OCI-LY1 (cell line): ENCODE measurements at regions not wholly inside any gene's neighbourhood (a gene's known extent, or its start where the extent isn't known, plus 50 kb on each side); places are given as distances from the start of the nearest gene placed in this dataset.

ENCODE experiments used
- H2AFZ ChIP-seq: fragments of 200-600 bp; sonication (generic), shearing (Covaris generic); 2 replicates; pipeline ENCODE4 v1.6.0; 2014; ENCODE audit warnings: antibody characterized with exemption, mild to moderate bottlenecking, low read length
- H3F3A ChIP-seq: fragments of 200-600 bp; sonication (generic), shearing (Covaris generic); 2 replicates; pipeline ENCODE4 v1.6.0; 2014; ENCODE audit warnings: mild to moderate bottlenecking, antibody characterized with exemption, low read length, moderate library complexity; ENCODE audit not compliant: insufficient read depth
- H3K27ac ChIP-seq: fragments of 200-600 bp; sonication (generic); 2 replicates; pipeline ENCODE4 v1.5.1; 2014; ENCODE audit warnings: low read length, mixed run types, mild to moderate bottlenecking, low read depth; ENCODE audit not compliant: poor library complexity, severe bottlenecking
- H3K27me3 ChIP-seq: fragments of 200-600 bp; sonication (generic); 2 replicates; pipeline ENCODE4 v1.6.0; 2014; ENCODE audit warnings: antibody characterized with exemption, mild to moderate bottlenecking, low read length, moderate library complexity; ENCODE audit not compliant: insufficient read depth
- H3K36me3 ChIP-seq: fragments of 200-600 bp; sonication (generic); 2 replicates; pipeline ENCODE4 v1.6.1; 2014; ENCODE audit warnings: mild to moderate bottlenecking, antibody characterized with exemption, low read length, moderate library complexity, mixed read lengths; ENCODE audit not compliant: insufficient read depth
- H3K4me1 ChIP-seq: fragments of 200-600 bp; sonication (generic); 2 replicates; pipeline ENCODE4 v1.5.1; 2014; ENCODE audit warnings: mild to moderate bottlenecking, low read length, moderate library complexity; ENCODE audit not compliant: insufficient read depth, severe bottlenecking
- H3K4me2 ChIP-seq: fragments of 200-600 bp; sonication (generic), shearing (Covaris generic); 2 replicates; pipeline ENCODE4 v1.6.1; 2014; ENCODE audit warnings: low read length
- H3K4me3 ChIP-seq: fragments of 200-600 bp; sonication (generic); 2 replicates; pipeline ENCODE4 v1.5.1; 2014; ENCODE audit warnings: low read length, low read depth, mild to moderate bottlenecking, mixed read lengths; ENCODE audit not compliant: poor library complexity, severe bottlenecking
- H3K79me2 ChIP-seq: fragments of 200-600 bp; shearing (Covaris generic); 2 replicates; pipeline ENCODE4 v1.6.1; 2016; ENCODE audit warnings: mixed run types, low read length, mixed read lengths; ENCODE audit not compliant: insufficient read depth
- H3K9ac ChIP-seq: fragments of 200-600 bp; sonication (generic), shearing (Covaris generic); 2 replicates; pipeline ENCODE4 v1.6.1; 2014; ENCODE audit warnings: mild to moderate bottlenecking, low read length, mixed read lengths
- H3K9me2 ChIP-seq: fragments of 200-600 bp; sonication (generic), shearing (Covaris generic); 2 replicates; pipeline ENCODE4 v1.6.1; 2014; ENCODE audit warnings: low read depth, mild to moderate bottlenecking, low read length, mixed read lengths
- H3K9me3 ChIP-seq: fragments of 200-600 bp; shearing (Covaris generic); 2 replicates; pipeline ENCODE4 v1.6.1; 2014; ENCODE audit warnings: low read length, mixed read lengths
- H4K20me1 ChIP-seq: fragments of 200-600 bp; sonication (generic), shearing (Covaris generic); 2 replicates; pipeline ENCODE4 v1.6.0; 2016; ENCODE audit warnings: mild to moderate bottlenecking, low read length; ENCODE audit not compliant: insufficient read depth
- EZH2 ChIP-seq: fragments of 200-600 bp; sonication (generic), shearing (Covaris generic); IDR thresholded peaks from 2 replicates; pipeline ENCODE4 v1.8.0; 2017; ENCODE audit warnings: borderline replicate concordance, mixed run types, mild to moderate bottlenecking, antibody characterized with exemption, low read length, moderate library complexity, mixed read lengths
- TF ChIP-seq, protein P1 (sequence below): fragments of 200-600 bp; sonication (generic), shearing (Covaris generic); IDR thresholded peaks from 2 replicates; pipeline ENCODE4 v1.5.1; 2017; ENCODE audit warnings: mild to moderate bottlenecking, antibody characterized with exemption, low read length, moderate library complexity, mixed read lengths

DNA sequence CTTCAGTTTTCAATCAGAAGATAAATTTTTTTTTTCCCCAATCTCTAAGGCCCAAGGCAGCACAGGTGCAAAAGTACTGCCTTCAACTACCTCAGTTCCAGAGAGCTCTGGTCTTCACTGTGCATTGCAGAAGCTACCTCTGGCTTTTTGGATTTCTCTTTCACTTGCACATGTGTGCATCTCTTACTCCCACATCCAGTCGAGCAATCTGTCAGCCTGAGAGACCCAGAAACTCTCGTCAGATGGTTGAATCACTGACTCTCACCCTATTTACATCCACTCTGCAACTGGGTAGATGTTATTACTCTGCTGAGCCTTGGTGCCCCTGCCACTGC, 813.8 kb downstream of the NR2F2 start:
- H3K4me1 ChIP-seq, result no peaks in the 10 kb centered on the region
- H3K4me2 ChIP-seq, result no peak overlapping the region
- no peak overlapping the region for H3K27ac ChIP-seq
- no peaks in the 10 kb centered on the region for H3F3A ChIP-seq
- no peaks in the 10 kb centered on the region for H3K27me3 ChIP-seq
- no peaks in the 10 kb centered on the region for H3K36me3 ChIP-seq
- no peak overlapping the region for H3K4me3 ChIP-seq
- H3K9me2 ChIP-seq, result no peaks in the 10 kb centered on the region
- no peak overlapping the region for H2AFZ ChIP-seq
- TF ChIP-seq, protein P1, sequence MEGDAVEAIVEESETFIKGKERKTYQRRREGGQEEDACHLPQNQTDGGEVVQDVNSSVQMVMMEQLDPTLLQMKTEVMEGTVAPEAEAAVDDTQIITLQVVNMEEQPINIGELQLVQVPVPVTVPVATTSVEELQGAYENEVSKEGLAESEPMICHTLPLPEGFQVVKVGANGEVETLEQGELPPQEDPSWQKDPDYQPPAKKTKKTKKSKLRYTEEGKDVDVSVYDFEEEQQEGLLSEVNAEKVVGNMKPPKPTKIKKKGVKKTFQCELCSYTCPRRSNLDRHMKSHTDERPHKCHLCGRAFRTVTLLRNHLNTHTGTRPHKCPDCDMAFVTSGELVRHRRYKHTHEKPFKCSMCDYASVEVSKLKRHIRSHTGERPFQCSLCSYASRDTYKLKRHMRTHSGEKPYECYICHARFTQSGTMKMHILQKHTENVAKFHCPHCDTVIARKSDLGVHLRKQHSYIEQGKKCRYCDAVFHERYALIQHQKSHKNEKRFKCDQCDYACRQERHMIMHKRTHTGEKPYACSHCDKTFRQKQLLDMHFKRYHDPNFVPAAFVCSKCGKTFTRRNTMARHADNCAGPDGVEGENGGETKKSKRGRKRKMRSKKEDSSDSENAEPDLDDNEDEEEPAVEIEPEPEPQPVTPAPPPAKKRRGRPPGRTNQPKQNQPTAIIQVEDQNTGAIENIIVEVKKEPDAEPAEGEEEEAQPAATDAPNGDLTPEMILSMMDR, result no peak
- no peak for TF ChIP-seq EZH2
- no peaks in the 10 kb centered on the region for H3K79me2 ChIP-seq
- no peaks in the 10 kb centered on the region for H3K9me3 ChIP-seq
- no peaks in the 10 kb centered on the region for H4K20me1 ChIP-seq
- H3K9ac ChIP-seq, result no peak overlapping the region

DNA sequence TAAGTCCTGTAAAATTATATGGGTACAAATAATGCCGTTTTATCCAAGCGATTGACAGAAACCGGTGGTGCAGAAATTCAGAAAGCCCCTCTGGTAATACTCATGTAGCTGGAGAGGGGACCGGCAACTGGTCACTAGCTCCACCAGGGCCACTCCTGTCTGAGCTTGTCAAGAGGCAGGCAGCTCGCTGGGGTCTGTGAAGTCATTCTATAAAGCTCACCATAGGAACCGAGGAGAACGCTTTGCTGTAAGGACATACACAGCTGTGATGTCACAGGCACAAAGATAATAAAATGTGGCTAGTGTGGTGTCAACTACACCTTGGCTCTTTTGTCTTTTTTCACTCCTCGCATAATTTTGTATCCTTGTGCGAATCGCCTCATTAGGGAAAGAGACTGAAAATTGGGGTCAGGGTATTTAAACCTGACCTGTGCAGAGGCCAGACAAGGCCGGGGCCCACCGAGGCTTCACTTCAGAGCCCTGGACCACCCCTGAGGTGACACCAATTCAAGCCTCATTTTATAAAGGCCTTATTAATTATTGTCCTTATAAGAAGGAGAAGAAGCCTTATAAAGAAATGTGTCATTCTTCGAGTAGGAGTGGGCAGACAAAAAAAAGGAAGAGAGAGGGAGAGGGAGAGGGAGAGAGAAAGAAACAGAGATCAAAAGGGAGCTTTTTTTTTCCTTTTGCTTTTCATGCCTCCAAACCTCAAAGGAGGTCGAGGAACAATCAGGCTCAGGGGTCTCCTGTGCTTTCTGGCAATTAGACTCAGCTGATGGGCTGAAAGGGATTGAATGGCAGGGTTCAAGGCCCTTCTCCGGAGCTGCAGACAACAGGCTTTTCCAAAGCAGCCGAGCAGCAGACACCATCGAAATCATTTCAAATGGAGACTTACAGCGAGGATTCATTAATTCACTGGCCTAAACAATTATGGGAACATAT, 813.3 kb upstream of the ARRDC4 start:
- no peak for TF ChIP-seq EZH2
- TF ChIP-seq, protein P1, result no peak
- no peak overlapping the region for H3K4me3 ChIP-seq
- H3K27me3 ChIP-seq, result no peaks in the 10 kb centered on the region
- H3K79me2 ChIP-seq, result no peaks in the 10 kb centered on the region
- H3K4me2 ChIP-seq, result no peak overlapping the region
- H3K4me1 ChIP-seq, result no peaks in the 10 kb centered on the region
- H3K9me2 ChIP-seq, result no peaks in the 10 kb centered on the region
- H2AFZ ChIP-seq, result no peak overlapping the region
- no peaks in the 10 kb centered on the region for H3K36me3 ChIP-seq
- H4K20me1 ChIP-seq, result no peaks in the 10 kb centered on the region
- H3K9ac ChIP-seq, result no peak overlapping the region
- no peaks in the 10 kb centered on the region for H3F3A ChIP-seq
- H3K9me3 ChIP-seq, result no peaks in the 10 kb centered on the region
- H3K27ac ChIP-seq, result no peak overlapping the region

DNA sequence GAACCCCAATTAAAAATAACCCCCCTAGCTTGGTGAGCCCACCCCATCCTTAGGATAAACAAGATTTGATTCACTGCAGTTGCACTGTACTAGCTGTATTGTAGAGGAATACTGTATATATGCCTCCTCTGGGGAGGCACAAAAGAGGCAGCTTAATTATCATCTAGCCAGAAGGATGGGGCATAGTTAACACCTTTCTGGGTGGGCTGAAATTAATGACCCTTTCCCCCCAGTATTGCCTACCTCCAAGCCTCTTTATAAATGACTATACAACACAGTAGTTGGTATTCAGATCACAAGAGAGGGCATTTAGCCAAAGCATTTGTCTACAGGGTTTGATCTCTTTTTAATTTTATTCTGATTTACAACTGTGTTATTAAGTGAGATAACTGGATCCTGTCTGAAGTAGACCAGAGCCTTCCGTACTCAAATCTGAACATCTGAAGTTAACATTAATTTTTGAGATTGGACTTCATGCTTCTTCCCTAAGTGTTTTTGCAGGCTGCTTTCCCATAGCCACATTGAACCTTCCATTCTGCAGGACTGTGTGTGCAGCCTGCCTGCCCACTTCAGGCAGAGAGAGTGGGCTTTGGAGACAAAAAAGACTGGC, 807.0 kb upstream of the ARRDC4 start:
- Histone ChIP-seq H3F3A (no peaks in the 10 kb centered on the region), H3K4me2 (no peak overlapping the region), H4K20me1 (no peaks in the 10 kb centered on the region), H3K4me1 (no peaks in the 10 kb centered on the region), H3K27ac (no peak overlapping the region), H3K9ac (no peak overlapping the region), H3K9me3 (no peaks in the 10 kb centered on the region), H3K36me3 (no peaks in the 10 kb centered on the region), H3K27me3 (no peaks in the 10 kb centered on the region), H3K4me3 (no peak overlapping the region), H3K9me2 (no peaks in the 10 kb centered on the region), H2AFZ (no peak overlapping the region), H3K79me2 (no peaks in the 10 kb centered on the region)
- no peak for TF ChIP-seq EZH2
- TF ChIP-seq, protein P1, result no peak
